H9 (cell line): ENCODE measurements at regions not wholly inside any gene's neighbourhood (a gene's known extent, or its start where the extent isn't known, plus 50 kb on each side); places are given as distances from the start of the nearest gene placed in this dataset.

Experiments used
- DNase-seq: peaks from one replicate; pipeline ENCODE4 v3.0.0-alpha.2; 2017
- H2AFZ ChIP-seq: one replicate; pipeline ENCODE4 v1.6.1; 2013; ENCODE audit warnings: mild to moderate bottlenecking, low read length, control low read depth, moderate library complexity
- H2AK5ac ChIP-seq: 2 replicates; pipeline ENCODE4 v1.6.1; 2013; ENCODE audit warnings: low read length, control low read depth, mixed read lengths; ENCODE audit not compliant: insufficient read length
- H2BK120ac ChIP-seq: one replicate; pipeline ENCODE4 v1.6.1; 2013; ENCODE audit warnings: low read depth, mild to moderate bottlenecking, low read length, control low read depth, inconsistent platforms; ENCODE audit not compliant: poor library complexity, severe bottlenecking
- H2BK12ac ChIP-seq: 2 replicates; pipeline ENCODE4 v1.6.1; 2013; ENCODE audit warnings: low read length, control low read depth, mixed read lengths, low read depth; ENCODE audit not compliant: insufficient read length
- H2BK15ac ChIP-seq: 2 replicates; pipeline ENCODE4 v1.6.1; 2013; ENCODE audit warnings: low read depth, low read length, control low read depth
- H2BK20ac ChIP-seq: one replicate; pipeline ENCODE4 v1.6.1; 2013; ENCODE audit warnings: low read depth, mild to moderate bottlenecking, low read length, control low read depth, inconsistent platforms; ENCODE audit not compliant: poor library complexity, severe bottlenecking
- H2BK5ac ChIP-seq: 2 replicates; pipeline ENCODE4 v1.6.1; 2013; ENCODE audit warnings: low read length, control low read depth, mixed read lengths; ENCODE audit not compliant: insufficient read length
- H3K14ac ChIP-seq: 2 replicates; pipeline ENCODE4 v1.6.1; 2013; ENCODE audit warnings: low read length, control low read depth; ENCODE audit not compliant: insufficient read depth
- H3K18ac ChIP-seq: 2 replicates; pipeline ENCODE4 v1.6.1; 2013; ENCODE audit warnings: low read depth, mild to moderate bottlenecking, mixed read lengths, low read length, control low read depth; ENCODE audit not compliant: insufficient read length
- H3K23ac ChIP-seq: 2 replicates; pipeline ENCODE4 v1.6.1; 2013; ENCODE audit warnings: low read length, control low read depth, mixed read lengths, low read depth; ENCODE audit not compliant: insufficient read length
- H3K23me2 ChIP-seq: 2 replicates; pipeline ENCODE4 v1.6.1; 2013; ENCODE audit warnings: low read depth, mild to moderate bottlenecking, mixed read lengths, low read length, control low read depth; ENCODE audit not compliant: insufficient read length, poor library complexity, severe bottlenecking
- H3K27ac ChIP-seq: 2 replicates; pipeline ENCODE4 v1.5.1; 2013; ENCODE audit warnings: low read length, control low read depth, mixed read lengths, low read depth; ENCODE audit not compliant: insufficient read length
- H3K27me3 ChIP-seq: 2 replicates; pipeline ENCODE4 v1.6.1; 2013; ENCODE audit warnings: low read length, control low read depth, inconsistent platforms; ENCODE audit not compliant: insufficient read depth
- H3K4ac ChIP-seq: 2 replicates; pipeline ENCODE4 v1.6.1; 2013; ENCODE audit warnings: low read depth, mild to moderate bottlenecking, control low read depth, inconsistent platforms, low read length, moderate library complexity
- H3K4me1 ChIP-seq: 2 replicates; pipeline ENCODE4 v1.6.1; 2013; ENCODE audit warnings: low read length, control low read depth, inconsistent platforms; ENCODE audit not compliant: insufficient read depth
- H3K4me2 ChIP-seq: 2 replicates; pipeline ENCODE4 v1.6.1; 2013; ENCODE audit warnings: low read length, control low read depth, mixed read lengths; ENCODE audit not compliant: insufficient read length, insufficient read depth
- H3K56ac ChIP-seq: 2 replicates; pipeline ENCODE4 v1.6.1; 2013; ENCODE audit warnings: low read depth, mild to moderate bottlenecking, mixed read lengths, low read length, control low read depth; ENCODE audit not compliant: insufficient read length
- H3K79me1 ChIP-seq: 2 replicates; pipeline ENCODE4 v1.6.1; 2013; ENCODE audit warnings: low read depth, mild to moderate bottlenecking, moderate library complexity, low read length, control low read depth, inconsistent platforms; ENCODE audit not compliant: insufficient read depth, poor library complexity, severe bottlenecking
- H3K79me2 ChIP-seq: 2 replicates; pipeline ENCODE4 v1.6.1; 2013; ENCODE audit warnings: low read length, control low read depth, inconsistent platforms; ENCODE audit not compliant: insufficient read depth
- H3K9ac ChIP-seq: 2 replicates; pipeline ENCODE4 v1.6.1; 2013; ENCODE audit warnings: low read length, control low read depth, mixed read lengths; ENCODE audit not compliant: insufficient read length; ENCODE audit errors: extremely low read depth
- H3K9me3 ChIP-seq: one replicate; pipeline ENCODE4 v1.6.1; 2013; ENCODE audit warnings: low read depth, low read length, inconsistent platforms; ENCODE audit not compliant: control insufficient read depth
- H3T11ph ChIP-seq: one replicate; pipeline ENCODE4 v1.6.1; 2013; ENCODE audit warnings: mild to moderate bottlenecking, low read length, control low read depth, inconsistent platforms
- H4K20me1 ChIP-seq: one replicate; pipeline ENCODE4 v1.6.1; 2013; ENCODE audit not compliant: control insufficient read depth, insufficient read length, insufficient read depth
- H4K5ac ChIP-seq: 2 replicates; pipeline ENCODE4 v1.6.1; 2013; ENCODE audit warnings: low read depth, mild to moderate bottlenecking, mixed read lengths, low read length, control low read depth; ENCODE audit not compliant: insufficient read length
- H4K8ac ChIP-seq: replicated peaks from 2 replicates; pipeline ENCODE4 v1.6.1; 2013; ENCODE audit warnings: low read length, control low read depth, mixed read lengths, low read depth; ENCODE audit not compliant: insufficient read length
- H4K91ac ChIP-seq: 2 replicates; pipeline ENCODE4 v1.6.1; 2013; ENCODE audit warnings: low read depth, mild to moderate bottlenecking, moderate library complexity, mixed read lengths, low read length, control low read depth; ENCODE audit not compliant: insufficient read length
- H3K27ac Mint-ChIP-seq, 3 experiments: 2 replicates in 2 of 3; 3 replicates in 1 of 3; pipeline ENCODE4 v1.8.0; 2020 to 2021; ENCODE audit warnings: mixed read lengths in 3 of 3, mild to moderate bottlenecking in 1 of 3, moderate library complexity in 1 of 3
- H3K27me3 Mint-ChIP-seq: 2 replicates; pipeline ENCODE4 v1.8.0; 2021; ENCODE audit warnings: low read depth, mild to moderate bottlenecking, moderate library complexity, mixed read lengths
- H3K36me3 Mint-ChIP-seq, 3 experiments: 2 replicates in 2 of 3; 3 replicates in 1 of 3; pipeline ENCODE4 v1.8.0; 2020 to 2021; ENCODE audit warnings: low read depth in 3 of 3, mixed read lengths in 3 of 3; ENCODE audit not compliant: insufficient read depth in 1 of 3
- H3K4me1 Mint-ChIP-seq, 2 experiments: 2 replicates each; pipeline ENCODE4 v1.8.0; 2020; ENCODE audit warnings: mixed read lengths in 2 of 2
- H3K4me3 Mint-ChIP-seq, 2 experiments: 2 replicates in 1 of 2; 3 replicates in 1 of 2; pipeline ENCODE4 v1.8.0; 2020 to 2021; ENCODE audit warnings: mild to moderate bottlenecking in 2 of 2, mixed read lengths in 2 of 2, moderate library complexity in 1 of 2
- H3K9me3 Mint-ChIP-seq, 2 experiments: 2 replicates in 1 of 2; 3 replicates in 1 of 2; pipeline ENCODE4 v1.8.0; 2020; ENCODE audit warnings: mild to moderate bottlenecking in 2 of 2, mixed read lengths in 2 of 2, moderate library complexity in 1 of 2
- CTCF ChIP-seq: fragments of 200-600 bp; sonication (generic); conservative IDR thresholded peaks from 3 replicates; pipeline ENCODE4 v1.8.0; 2021; ENCODE audit warnings: antibody characterized with exemption, mild to moderate bottlenecking
- WGBS: extraction: QIAGEN DNeasy Blood & Tissue Kit; methylation state at CpG from one replicate; pipeline ENCODE4 v1.1.7; 2013; ENCODE audit warnings: missing lambda C conversion rate, low lambda C conversion rate, mixed read lengths; ENCODE audit not compliant: insufficient read length; ENCODE audit errors: extremely low coverage; 5-methylcytosine and 5-hydroxymethylcytosine counted together

- H3K27ac Mint-ChIP-seq, result peak overlapping the region in 1 of 3 experiments; percentile 71; a peak in 1 of 7 replicates
- Histone ChIP-seq H2BK12ac (no peak overlapping the region), H4K5ac (no peak overlapping the region), H3K9me3 (no peaks in the 10 kb centered on the region), H4K91ac (no peak overlapping the region), H2BK15ac (no peak overlapping the region), H2BK20ac (no peak overlapping the region), H2AK5ac (no peak overlapping the region), H3K23ac (no peak overlapping the region), H3T11ph (no peak overlapping the region), H3K18ac (no peak overlapping the region), H3K9ac (no peak overlapping the region), H2BK5ac (no peak overlapping the region), H3K14ac (no peak overlapping the region), H3K4ac (no peak overlapping the region), H4K20me1 (no peaks in the 10 kb centered on the region), H3K56ac (no peak overlapping the region), H2BK120ac (no peak overlapping the region), H3K4me1 (peaks cover 21% of the 10 kb centered on the region), H4K8ac (no peak overlapping the region), H3K27me3 (no peaks in the 10 kb centered on the region), H3K23me2 (no peaks in the 10 kb centered on the region), H3K79me2 (no peaks in the 10 kb centered on the region), H3K79me1 (no peaks in the 10 kb centered on the region), H2AFZ (no peak overlapping the region), H3K4me2 (no peak overlapping the region), H3K27ac (no peak overlapping the region)
- H3K27me3 Mint-ChIP-seq, result no peaks in the 10 kb centered on the region
- no peak overlapping the region for H3K4me3 Mint-ChIP-seq
- peaks cover 55 to 67% of the 10 kb centered on the region in 2 experiments for H3K4me1 Mint-ChIP-seq
- no CpG with 5 or more reads among the region's 2 CpGs for WGBS
- H3K9me3 Mint-ChIP-seq, result no peaks in the 10 kb centered on the region; a peak in 1 of 5 replicates
- TF ChIP-seq CTCF, result no peak
- DNase-seq, result no peak
- H3K36me3 Mint-ChIP-seq, result no peaks in the 10 kb centered on the region; a peak in 1 of 7 replicates
Observed at GRCh38 chr4:128636906-128637305, 172.6 kb upstream of the JADE1 start.
